RPMI7951 (cell line): ENCODE measurements at regions not wholly inside any gene's neighbourhood (a gene's known extent, or its start where the extent isn't known, plus 50 kb on each side); places are given as distances from the start of the nearest gene placed in this dataset.

Source experiments
- DNase-seq: peaks from one replicate; pipeline ENCODE4 v3.0.0-alpha.2; 2012; ENCODE audit warnings: low read depth

DNA sequence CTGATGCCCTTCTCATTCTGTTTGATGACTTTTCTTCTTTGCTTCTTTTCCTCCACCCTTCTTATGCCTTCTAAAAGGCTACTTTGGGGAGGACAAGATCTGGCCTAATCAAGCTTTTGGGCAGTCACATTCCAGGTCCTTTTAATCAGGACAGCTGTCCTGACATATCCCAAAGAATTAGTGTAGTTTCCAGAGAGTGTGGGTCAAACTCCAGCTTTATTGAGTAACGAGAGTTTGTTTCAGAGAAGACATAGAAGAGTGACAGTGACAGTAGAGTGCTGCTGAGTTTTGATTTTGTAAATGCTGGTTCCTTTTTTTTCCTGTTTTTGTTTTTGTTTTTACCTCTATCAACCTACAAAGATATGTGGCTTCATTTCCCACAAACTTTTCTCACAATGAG, 158.4 kb upstream of the SESN3 start:
- DNase-seq, result no peak

DNA sequence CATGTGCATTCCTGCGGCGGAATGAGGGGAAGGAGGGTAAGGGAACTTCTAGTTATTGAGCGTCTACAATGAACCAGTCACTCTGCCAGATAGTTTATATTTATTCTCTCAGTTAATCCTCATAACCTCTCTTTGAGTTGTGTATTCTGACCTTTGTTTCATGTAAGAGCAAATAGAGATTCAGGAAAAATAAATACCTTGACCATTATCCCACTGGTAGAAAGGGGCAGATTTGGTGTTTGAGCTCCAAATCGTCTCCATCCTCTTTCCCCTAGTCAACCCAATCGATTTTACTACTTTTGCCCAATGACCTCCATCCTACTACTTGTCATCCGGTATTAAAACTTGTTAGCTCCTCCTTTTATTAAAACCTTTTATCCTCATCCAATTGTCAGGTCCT, 157.1 kb upstream of the SESN3 start:
- DNase-seq, result no peak

DNA sequence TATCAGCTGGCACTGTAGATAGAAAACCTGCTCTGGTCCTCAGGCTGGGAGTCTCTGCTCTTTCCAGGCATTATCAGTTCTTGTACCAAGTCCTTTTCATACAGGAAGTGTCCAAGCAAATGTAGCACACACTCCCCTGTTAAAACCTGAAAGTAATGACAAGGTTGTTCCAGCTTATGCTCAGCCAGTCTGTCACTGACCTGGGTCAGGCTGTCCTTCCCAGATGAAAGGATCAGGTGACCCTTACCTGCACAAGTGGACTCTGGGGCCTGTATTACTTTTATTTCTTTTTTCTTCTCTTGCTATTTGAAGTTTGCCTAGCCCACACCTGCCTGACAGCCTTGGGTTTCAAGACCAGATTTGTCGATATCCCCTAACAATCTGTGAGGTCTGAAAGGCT, 156.3 kb upstream of the SESN3 start:
- no peak for DNase-seq

DNA sequence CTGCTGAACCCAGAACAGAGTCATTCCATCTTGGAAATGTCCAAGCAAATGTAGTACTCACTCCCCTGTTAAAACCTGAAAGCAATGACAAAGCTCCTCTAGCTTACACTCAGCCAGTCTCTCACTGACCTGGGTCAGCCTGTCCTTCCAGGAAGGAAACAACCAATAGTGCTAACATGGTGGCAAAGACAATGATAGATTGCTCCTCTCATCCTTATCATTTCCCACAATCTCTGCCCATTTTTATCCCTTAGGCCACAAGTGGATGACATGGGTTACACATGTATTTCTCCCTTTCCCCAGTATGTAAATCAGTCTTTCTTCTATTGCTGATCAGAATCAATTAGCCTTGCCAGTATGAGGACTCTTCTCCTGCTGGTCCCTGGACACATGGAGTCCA, 154.6 kb upstream of the SESN3 start:
- DNase-seq, result no peak

DNA sequence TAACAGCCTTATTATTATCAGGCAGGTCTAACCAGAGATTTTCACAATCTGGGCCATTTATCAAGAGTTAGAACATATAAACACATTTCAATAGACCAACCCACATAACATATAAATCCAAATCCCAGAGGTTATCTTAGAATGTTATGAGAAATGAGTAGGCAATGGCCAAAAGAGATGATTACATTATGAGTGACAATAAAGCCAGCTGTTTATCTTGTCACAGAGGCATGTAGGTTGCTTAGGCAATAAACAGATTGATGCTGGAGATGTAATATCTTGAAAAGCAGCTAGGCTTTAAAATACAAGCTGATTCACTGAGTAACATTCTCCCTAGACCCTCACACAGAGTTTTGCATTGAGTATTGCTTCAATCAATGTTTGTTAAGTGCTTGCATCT, 148.5 kb upstream of the SESN3 start:
- no peak for DNase-seq

DNA sequence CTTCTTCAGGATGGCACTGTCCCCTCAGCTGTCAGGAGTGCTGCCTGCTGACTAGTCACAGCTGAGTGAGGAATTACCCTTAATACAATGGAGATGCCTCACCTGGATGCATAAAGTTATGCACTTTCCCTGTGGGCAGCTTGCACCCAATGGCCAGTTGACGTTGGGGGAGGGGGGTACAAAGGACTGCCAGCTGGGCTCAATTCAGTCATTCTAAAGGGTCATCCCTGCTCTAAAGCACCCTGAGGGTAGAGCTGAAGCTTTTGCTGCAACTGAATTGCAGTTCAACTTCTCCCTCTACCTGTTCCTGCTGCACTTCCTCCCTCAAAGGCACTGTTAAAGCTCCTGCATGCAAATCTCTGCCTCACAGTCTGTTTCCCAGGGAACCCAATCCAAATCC, 147.8 kb upstream of the SESN3 start:
- no peak for DNase-seq

DNA sequence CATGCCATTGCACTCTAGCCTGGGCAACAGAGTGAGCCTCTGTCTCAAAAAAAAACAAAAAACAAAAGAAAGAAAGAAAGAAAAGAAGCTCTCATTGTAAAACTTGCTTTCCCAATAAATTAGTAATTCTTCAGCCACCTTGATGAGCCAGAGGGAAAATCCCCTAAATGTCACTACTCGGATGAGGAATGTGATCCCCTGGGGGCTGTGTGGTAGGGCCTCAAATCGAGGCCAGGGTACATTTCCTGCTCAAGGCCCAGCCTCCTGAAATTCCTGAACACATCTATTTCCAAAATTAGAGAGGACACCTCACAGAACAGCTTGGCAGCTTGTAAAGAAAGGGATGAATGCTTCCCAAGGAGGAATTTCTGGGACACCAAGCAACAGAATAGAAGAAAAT, 147.1 kb upstream of the SESN3 start:
- peak; percentile 3 for DNase-seq

DNA sequence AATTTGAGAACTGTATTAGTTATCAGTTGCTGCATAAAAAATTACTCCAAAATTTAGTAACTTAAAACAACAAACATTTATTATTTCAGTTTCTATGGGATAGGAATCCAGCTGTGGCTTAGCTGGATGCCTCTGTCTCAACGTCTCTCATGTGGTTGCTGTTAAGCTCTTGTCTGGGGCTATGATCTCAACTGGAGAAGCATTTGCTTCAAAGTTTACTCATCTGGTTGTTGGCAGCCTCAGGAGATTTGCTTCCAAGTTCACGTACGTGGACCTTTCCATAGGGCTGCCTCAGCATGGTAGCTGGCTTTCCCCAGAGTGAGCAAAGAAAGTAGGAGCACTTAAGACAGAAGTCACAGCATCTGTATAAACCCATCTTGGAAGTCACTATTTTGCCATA, 144.9 kb upstream of the SESN3 start:
- DNase-seq, result peak; percentile 20

DNA sequence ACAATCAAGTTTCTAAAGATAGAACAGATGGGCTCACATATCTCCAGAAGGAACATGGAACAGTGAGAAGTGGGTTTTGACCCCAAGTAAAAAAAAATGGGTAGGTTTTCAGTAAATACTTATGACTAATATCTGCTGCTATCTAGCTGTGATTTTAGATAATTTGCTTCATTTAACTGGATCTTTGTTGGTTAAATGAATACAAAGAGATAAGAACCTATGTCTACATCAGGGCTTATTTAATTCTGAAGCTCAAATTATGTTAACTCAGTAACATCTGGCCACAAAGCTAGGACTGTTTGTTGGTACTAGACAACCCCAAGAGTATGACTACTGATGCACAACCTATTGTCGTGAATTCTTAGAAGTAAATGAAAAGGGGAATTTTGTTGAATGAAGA, 144.4 kb upstream of the SESN3 start:
- no peak for DNase-seq

DNA sequence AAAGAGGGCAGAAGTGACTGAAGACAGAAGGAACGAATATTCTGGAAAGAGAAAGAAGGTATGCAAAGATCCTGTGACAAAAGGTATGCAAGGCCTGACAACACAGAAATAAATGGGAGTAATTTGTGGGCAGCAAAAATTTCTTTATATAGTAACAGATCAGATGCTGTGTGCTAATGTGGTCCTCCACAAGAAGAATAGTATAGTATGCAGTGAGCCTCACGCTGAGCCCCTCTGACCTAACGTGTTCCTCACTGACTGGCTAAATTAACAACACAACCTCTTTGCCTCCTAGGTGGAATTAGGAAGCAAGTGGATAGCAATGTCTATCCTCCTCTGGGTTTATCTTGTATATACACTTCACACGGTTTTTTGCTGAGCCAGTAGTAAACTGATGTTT, 143.1 kb upstream of the SESN3 start:
- DNase-seq, result no peak

DNA sequence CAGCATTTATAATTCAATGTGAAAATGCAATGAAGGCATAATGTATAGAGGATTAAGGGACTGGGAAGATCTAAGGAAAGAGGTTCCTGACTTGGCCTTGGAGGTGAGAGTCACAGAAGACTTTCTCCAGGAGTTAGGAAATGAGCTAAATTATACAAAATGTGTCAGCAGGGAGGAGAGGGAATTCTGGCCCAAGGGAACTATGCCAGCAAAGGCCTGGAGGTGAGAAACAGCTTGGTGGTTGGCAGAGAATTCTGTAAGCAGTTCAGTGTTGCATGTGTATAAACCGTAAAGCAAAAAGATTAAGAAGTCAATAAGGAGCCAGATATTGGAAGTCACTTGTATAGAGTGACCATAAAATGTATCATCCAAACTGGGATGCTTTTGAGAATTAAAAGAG, 142.2 kb upstream of the SESN3 start:
- DNase-seq, result no peak

DNA sequence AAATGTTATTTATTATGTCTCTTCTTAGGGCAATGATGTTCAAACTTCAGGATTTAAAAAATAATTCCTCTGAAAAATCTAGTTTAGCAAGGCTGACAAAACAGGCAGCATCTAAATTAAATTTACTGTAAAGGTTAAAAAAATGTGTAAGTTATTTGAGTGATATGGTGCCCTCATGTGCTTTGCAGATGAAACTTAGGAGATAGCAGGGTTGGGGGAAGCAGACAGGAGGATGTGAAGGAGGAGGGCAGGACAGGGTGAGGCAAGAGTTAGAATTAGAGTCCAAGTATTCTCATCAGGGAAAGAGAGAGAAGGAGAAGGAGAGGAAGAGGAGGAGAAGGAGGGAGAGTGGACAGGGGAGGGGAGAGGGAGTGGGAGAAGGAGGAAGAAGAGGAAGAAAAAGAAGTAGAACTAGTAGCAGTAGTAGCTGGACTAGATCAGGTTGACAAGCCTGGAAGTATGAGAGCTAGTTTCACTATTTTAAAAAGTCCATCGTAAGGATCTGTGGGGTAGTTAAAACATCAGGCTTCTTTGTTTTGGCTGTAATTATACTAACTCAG, 141.2 kb upstream of the SESN3 start:
- no peak for DNase-seq

DNA sequence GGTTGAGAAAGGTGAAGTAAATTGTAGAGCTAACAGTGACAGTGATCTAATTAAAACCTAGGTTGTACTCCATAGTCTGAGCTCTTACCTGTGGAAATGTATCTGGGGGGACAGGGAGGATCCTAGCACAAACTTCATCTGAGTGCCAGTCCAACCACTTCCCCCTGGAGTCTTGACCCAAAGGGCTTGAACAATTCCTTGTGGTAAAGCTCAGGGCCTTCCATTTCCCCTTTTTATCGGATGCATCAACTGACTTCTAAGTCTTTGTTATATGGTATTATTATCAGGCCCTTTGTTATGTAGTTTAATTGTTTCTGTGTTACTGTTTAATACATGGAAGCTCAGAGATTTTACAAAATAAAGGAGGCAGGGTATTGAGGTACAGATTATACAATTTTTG, 140.2 kb upstream of the SESN3 start:
- no peak for DNase-seq

DNA sequence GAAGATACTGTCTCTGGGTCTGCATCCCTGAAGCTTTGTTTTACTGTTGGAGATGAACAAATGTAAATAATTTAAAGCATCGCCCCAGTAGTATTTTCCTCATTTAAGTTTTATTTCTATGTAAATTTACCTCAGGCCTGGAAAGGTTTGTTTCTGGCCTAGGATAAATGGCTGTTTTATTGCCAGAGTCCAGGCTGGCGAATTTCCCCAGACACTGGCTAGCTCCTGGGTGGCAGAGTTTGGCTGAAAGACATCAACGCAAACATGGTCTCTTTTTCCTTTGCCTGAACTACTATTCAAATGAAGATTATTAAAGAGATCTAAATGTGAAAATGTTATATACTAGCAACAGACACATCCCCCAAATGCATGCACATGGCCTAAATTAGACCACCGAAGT, 136.7 kb upstream of the SESN3 start:
- DNase-seq, result no peak

DNA sequence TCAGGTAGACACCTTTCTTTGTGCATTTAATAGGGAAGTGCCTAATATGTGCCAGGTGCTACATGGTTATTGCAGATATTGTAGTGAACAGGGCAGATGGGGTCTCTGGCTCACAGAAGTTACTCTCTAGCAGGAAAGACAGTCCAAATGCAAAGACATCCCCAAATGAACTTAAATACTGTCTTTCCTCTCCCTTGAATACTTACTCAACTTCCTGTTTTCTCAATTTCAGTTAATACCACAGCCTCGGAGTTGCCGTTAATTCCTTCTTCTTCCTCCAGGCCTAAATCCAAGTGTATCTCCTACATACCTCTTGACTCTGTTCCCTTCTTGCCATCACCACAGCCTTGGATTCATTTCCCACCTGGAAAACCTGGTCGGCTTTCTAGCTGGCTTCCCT, 134.3 kb upstream of the SESN3 start:
- no peak for DNase-seq

DNA sequence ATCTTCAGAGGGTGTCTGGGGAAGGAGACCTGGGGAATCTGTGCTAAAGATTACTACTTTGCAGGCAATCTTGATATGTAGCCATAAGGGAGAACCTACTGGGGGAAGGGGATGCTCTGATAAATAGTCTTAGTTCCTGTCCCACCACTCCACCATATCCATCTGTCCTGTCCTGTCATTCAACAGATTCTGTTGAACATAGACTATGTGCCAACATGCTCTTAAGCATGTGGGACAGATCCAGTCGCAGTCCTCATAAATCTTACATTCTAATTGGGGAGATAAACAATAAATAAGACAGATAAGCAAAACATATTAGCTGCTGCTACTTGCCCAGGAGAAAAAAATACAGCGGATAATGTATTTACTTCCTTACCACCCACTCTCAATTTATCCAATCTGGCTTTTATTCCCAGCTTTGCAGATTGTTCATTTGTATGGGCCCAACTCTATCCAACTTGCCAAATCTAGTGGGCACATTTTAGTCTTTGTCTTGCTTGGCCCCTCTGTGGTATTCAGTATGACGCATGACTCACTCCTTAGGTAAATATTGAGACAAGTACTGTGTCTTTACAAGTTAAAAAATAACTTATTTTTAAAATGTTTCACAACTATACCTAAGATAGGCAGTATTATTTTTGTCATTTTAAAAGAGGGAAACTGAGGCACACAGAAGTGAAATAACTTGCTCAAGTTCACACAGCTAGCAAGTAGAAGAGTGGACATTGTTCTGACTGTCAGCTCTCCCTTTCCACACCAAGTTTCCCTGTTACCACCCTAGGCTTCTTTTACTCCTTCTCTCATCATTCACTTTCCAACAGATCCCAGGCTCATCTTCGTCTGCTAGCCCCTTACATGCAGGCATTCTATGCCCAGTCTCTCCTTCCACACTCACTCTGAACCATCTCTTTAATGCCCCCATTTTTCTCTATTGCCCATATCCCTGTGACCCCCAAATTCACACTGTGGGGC, 133.6 kb upstream of the SESN3 start:
- no peak for DNase-seq

DNA sequence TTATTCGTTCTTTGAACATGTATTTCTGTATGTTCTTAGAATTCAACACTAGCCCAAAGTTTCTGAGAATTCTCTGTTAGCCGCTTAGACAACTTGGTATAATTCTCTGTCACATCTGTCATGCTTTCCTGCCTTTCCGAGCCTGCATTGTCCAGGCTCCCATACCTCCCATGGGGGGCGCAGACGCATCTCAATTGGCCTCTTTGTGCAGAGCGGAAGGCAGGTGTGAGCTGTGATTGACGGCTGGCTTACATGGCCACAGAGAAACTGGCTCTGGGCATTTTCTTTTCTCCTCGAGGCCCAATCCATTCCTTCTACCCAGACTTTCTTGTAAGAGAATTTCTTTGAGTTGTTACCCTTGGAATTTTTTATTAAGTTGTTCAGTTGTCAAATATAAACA, 132.7 kb upstream of the SESN3 start:
- no peak for DNase-seq

DNA sequence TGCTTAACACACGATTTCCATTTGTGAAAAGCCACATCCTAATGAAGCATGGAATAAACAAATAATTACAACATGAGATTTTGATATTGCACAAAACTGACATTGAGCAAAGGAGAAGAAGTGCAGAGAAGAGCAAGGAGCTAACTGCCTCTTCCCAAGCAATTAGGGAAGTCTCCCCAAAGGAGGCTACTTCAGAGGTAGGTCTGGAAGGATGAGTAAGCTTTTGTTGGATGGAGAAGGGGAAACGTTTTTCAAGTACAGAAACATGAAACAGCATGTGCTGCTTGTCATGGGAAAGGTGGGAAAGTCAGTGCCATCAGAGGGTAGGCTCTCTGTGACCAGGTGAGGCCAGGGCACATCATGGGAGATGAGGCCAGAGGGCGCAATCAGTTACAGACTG, 132.2 kb upstream of the SESN3 start:
- DNase-seq, result no peak

DNA sequence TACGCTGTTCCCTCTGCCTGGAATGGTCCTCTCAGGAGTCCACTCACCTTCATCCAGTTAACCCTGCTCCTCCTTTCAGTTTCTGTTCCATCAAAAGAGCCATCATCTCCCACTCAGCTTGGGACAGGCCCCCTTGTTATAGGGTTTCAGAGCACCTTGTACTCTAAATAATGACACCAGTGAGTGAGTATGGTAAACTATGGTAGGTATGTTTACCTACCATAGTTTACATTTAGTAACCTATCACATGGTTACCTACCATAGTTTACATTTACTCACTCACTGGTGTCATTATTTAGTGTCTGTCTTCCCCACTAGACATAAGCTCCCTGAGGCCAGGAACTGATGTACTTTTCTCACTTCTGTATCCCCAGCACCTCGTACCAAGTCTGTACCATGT, 130.2 kb upstream of the SESN3 start:
- DNase-seq, result no peak

DNA sequence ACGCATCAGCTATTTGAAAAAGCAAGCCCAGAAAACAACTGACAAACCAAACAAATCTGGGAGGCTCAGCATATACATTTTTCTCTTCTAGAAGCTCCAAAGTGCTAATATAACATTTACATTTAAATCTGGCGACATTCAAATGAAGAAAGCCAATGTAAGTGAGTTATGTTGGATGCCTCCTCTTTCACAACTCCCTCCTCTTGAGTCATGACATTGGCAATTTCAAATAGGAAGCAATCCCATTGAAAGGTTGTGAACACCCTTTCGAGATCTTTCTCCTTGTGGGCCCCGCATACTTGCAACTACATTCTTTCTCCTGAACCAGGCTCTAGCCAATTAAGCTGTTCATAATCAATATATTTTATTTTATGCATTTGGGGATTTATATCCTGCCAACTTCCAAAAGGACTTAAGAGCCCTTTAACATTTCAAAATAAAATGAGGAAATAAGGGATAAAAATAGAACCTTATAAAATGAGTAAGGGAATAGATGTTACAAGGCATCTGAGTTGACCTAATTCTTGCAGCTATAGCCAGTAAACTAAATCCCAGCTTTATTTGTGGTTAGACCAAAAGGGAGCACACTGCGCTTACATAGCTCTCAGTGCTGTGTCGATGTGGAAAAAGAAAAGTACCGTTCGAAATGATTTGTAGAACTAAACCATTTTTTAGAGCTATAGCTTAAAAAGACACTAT, 129.5 kb upstream of the SESN3 start:
- DNase-seq, result no peak

DNA sequence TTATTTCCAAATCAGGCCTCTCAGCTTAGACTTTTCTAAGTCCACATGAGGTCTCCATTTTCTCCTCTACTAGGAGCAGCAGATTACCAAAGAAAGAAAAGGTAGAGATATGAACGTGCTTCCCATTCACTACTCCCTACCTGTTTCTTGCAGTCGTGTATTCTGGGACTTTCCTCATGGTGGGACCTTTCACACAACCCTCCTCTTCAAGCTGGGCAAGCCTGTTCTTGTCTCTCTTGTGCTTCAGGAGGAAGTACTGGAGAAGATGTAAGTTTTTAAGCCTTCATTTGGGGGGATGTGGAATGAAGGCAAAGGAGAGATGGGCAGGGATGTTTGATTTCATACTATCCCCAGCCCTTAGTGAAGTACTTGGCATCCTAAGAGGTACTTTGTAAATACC, 128.8 kb upstream of the SESN3 start:
- no peak for DNase-seq

DNA sequence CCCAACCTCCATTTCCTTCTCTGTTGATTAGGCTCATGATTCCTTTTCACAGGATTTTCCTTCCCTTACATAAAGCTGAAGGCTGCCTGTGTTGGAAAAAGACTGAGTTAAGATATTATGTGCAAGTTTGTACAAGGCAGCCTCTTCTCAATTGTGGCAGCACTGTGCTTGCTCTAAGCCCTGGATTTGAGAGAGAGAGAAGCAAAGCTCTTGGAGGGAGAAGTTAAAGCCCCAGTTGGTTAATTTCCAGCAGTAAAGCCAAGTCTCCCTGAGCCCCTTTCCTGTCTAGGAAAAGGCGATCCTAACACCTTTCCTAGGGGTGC, 128.3 kb upstream of the SESN3 start:
- no peak for DNase-seq
